ENCODE measurements at regions not wholly inside any gene's neighbourhood (a gene's known extent, or its start where the extent isn't known, plus 50 kb on each side); places are given as distances from the start of the nearest gene placed in this dataset.

DNA sequence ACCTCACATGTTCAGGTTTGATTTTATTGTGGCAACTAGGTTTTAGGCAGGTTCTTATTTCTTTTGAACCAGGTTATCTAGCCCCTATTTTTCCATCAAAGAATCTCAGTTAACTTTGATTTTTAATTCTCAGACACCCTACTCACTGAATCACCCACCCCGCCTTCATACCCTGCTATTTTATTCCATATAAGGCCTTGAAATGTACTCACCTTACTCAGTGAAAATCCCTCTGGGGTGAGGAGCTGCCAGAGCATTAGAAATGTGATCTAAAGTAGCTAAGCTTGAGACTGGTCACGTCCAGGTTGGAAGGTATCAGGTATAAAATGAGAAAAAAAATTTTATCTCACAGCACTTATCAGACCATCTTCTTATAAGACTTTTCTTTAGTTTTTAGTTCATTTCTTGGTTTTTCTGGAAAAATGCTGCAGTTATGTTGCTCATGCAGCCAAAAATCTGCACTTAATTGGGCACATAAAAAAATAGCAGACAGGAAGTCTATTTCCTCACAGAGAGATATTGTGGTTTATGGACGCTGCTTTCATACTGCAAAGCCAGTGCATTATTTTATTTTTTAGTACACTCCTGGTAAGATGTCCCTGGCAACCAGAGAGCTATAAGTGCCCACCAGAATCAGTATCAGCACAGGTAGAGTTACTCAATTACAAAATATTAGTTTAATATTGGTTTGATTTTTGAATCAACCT, 101.5 kb upstream of the CCDC91 start:
- no peak overlapping the region for H3K4me2 ChIP-seq (ENCODE audit: insufficient read depth, insufficient read length, low read length)
- WGBS (ENCODE audit: extremely low coverage, insufficient read length, low lambda C conversion rate): no CpG with 5 or more reads among the region's 3 CpGs
- no peak overlapping the region for H3T11ph ChIP-seq (ENCODE audit: low read length)

More for the DNA sequence above, 101.5 kb upstream of the CCDC91 start:
- Histone ChIP-seq H2BK120ac (ENCODE audit: low read depth, low read length, poor library complexity, severe bottlenecking) (no peak overlapping the region), H2AK5ac (ENCODE audit: insufficient read length, low read length) (no peak overlapping the region), H2BK5ac (ENCODE audit: insufficient read length, low read length) (no peak overlapping the region), H3K27me3 (ENCODE audit: insufficient read depth, low read length) (no peaks in the 10 kb centered on the region), H4K91ac (ENCODE audit: insufficient read length, low read depth, low read length) (no peak overlapping the region), H3K4me1 (ENCODE audit: insufficient read depth, low read length) (no peaks in the 10 kb centered on the region), H2BK15ac (ENCODE audit: low read depth, low read length) (no peak overlapping the region), H3K56ac (ENCODE audit: insufficient read length, low read depth, low read length) (no peak overlapping the region), H3K79me1 (ENCODE audit: insufficient read depth, low read depth, low read length, poor library complexity, severe bottlenecking) (no peaks in the 10 kb centered on the region), H4K8ac (replicated peaks; ENCODE audit: insufficient read length, low read depth, low read length) (no peak overlapping the region), H3K9me3 (ENCODE audit: control insufficient read depth, low read depth, low read length) (no peaks in the 10 kb centered on the region), H4K5ac (ENCODE audit: insufficient read length, low read depth, low read length) (no peak overlapping the region), H2BK20ac (ENCODE audit: low read depth, low read length, poor library complexity, severe bottlenecking) (no peak overlapping the region), H3K4ac (ENCODE audit: low read depth, low read length) (no peak overlapping the region), H3K23me2 (ENCODE audit: insufficient read length, low read depth, low read length, poor library complexity, severe bottlenecking) (no peaks in the 10 kb centered on the region), H4K20me1 (ENCODE audit: control insufficient read depth, insufficient read depth, insufficient read length) (no peaks in the 10 kb centered on the region), H2AFZ (ENCODE audit: low read length) (no peak overlapping the region), H3K9ac (ENCODE audit: extremely low read depth, insufficient read length, low read length) (no peak overlapping the region), H3K18ac (ENCODE audit: insufficient read length, low read depth, low read length) (no peak overlapping the region), H2BK12ac (ENCODE audit: insufficient read length, low read depth, low read length) (no peak overlapping the region), H3K27ac (ENCODE audit: insufficient read length, low read depth, low read length) (no peak overlapping the region), H3K79me2 (ENCODE audit: insufficient read depth, low read length) (no peaks in the 10 kb centered on the region), H3K23ac (ENCODE audit: insufficient read length, low read depth, low read length) (no peak overlapping the region), H3K14ac (ENCODE audit: insufficient read depth, low read length) (no peak overlapping the region)
- Mint-ChIP-seq H3K9me3 (no peaks in the 10 kb centered on the region), H3K36me3 (ENCODE audit: insufficient read depth in 1 of 3, low read depth in 3 of 3) (no peaks in the 10 kb centered on the region), H3K4me1 (peaks cover 17 to 21% of the 10 kb centered on the region in 2 experiments), H3K27me3 (ENCODE audit: low read depth) (no peaks in the 10 kb centered on the region), H3K4me3 (no peak overlapping the region), H3K27ac (no peak overlapping the region)
- no peak for DNase-seq
- TF ChIP-seq, protein P1, sequence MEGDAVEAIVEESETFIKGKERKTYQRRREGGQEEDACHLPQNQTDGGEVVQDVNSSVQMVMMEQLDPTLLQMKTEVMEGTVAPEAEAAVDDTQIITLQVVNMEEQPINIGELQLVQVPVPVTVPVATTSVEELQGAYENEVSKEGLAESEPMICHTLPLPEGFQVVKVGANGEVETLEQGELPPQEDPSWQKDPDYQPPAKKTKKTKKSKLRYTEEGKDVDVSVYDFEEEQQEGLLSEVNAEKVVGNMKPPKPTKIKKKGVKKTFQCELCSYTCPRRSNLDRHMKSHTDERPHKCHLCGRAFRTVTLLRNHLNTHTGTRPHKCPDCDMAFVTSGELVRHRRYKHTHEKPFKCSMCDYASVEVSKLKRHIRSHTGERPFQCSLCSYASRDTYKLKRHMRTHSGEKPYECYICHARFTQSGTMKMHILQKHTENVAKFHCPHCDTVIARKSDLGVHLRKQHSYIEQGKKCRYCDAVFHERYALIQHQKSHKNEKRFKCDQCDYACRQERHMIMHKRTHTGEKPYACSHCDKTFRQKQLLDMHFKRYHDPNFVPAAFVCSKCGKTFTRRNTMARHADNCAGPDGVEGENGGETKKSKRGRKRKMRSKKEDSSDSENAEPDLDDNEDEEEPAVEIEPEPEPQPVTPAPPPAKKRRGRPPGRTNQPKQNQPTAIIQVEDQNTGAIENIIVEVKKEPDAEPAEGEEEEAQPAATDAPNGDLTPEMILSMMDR (conservative IDR thresholded peaks at IDR 0.05): no peak

All from H9 (cell line).